Right lobe of liver (tissue), 6 donors: ENCODE measurements at regions not wholly inside any gene's neighbourhood (a gene's known extent, or its start where the extent isn't known, plus 50 kb on each side); places are given as distances from the start of the nearest gene placed in this dataset.

Experiments used
- ATAC-seq, 4 donors: fragments of 200-7000 bp; cut with Tn5 transposase; one replicate each; pipeline ENCODE4 v1.9.1; 2020; ENCODE audit warnings: mild to moderate bottlenecking in 4 of 4, moderate library complexity in 4 of 4
- DNase-seq, 3 donors: peaks; one replicate each; pipeline ENCODE4 v3.0.0-alpha.2; 2020
- H3K27ac ChIP-seq, 3 donors: fragments of 200-600 bp; one replicate each; pipeline ENCODE4 v1.8.0; 2022
- H3K27me3 ChIP-seq, 2 donors: fragments of 200-600 bp; one replicate each; pipeline ENCODE4 v1.8.0; 2022
- H3K36me3 ChIP-seq, 4 donors: fragments of 200-600 bp; sonication (generic) in 1 of 4; one replicate each; pipeline versions ENCODE4 v1.5.1 to v1.8.0; 2017 to 2022; ENCODE audit warnings: control low read depth in 1 of 4
- H3K4me1 ChIP-seq, 4 donors: fragments of 200-600 bp; sonication (generic) in 1 of 4; one replicate each; pipeline versions ENCODE4 v1.5.1 to v1.8.0; 2017 to 2022; ENCODE audit warnings: control low read depth in 1 of 4
- H3K4me3 ChIP-seq, 3 donors: fragments of 200-600 bp; one replicate each; pipeline ENCODE4 v1.8.0; 2022
- H3K9me3 ChIP-seq, 4 donors: fragments of 200-600 bp; sonication (generic) in 1 of 4; one replicate each; pipeline versions ENCODE4 v1.5.1 to v1.8.0; 2017 to 2022; ENCODE audit warnings: control low read depth in 1 of 4
- POLR2A ChIP-seq: fragments of 450-650 bp; IDR thresholded peaks from one replicate; pipeline ENCODE4 v1.6.1; 2017; ENCODE audit warnings: antibody characterized with exemption, mild to moderate bottlenecking
- WGBS: methylation state at CpG from one replicate; pipeline ENCODE4 v1.1.6; 2018; ENCODE audit warnings: low coverage, low lambda C conversion rate; ENCODE audit not compliant: insufficient coverage; ENCODE audit errors: missing lambda C conversion rate; 5-methylcytosine and 5-hydroxymethylcytosine counted together
- intact Hi-C, 2 donors: fragments of 100-400 bp; cut with DNase I; formaldehyde crosslinking; loops; one replicate each; pipeline versions ENCODE4 v1.11.2 to v1.14.1; 2022
- TF ChIP-seq, protein P1 (sequence below), 4 donors: fragments of 200-600 bp in 3 of 4; fragments of 450-650 bp in 1 of 4; IDR thresholded peaks; one replicate each; pipeline versions ENCODE4 v1.5.1 to v1.8.0; 2016 to 2022; ENCODE audit warnings: antibody characterized with exemption in 4 of 4, mild to moderate bottlenecking in 2 of 4
- donor health status: DM: no; HTN: yes; CAD: no.
- donor health status: DM: no; HTN: no; CAD: no.
- donor health status: DM: no; HTN: no; CAD: no.
- donor health status: DM: no; HTN: yes; CAD: no.
- donor health status: DM: no; HTN: yes; CAD: no.

DNA sequence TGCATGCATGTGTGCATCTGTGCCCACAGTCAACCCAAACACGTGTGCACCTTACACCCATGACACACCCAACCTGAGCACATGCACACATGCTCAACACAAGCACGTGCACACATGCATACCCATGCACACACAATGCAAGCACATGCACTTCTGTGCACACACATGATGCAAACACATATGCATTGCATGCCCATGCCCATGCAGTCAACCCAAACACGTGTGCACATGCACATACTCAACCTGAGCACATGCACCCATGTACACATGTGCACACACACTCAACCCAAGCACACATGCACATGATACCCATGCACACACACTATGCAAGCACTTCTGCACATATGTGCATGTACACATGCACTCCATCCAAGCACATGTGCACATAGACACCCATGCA, 84.5 kb upstream of the FAM20C start:
- TF ChIP-seq, protein P1, sequence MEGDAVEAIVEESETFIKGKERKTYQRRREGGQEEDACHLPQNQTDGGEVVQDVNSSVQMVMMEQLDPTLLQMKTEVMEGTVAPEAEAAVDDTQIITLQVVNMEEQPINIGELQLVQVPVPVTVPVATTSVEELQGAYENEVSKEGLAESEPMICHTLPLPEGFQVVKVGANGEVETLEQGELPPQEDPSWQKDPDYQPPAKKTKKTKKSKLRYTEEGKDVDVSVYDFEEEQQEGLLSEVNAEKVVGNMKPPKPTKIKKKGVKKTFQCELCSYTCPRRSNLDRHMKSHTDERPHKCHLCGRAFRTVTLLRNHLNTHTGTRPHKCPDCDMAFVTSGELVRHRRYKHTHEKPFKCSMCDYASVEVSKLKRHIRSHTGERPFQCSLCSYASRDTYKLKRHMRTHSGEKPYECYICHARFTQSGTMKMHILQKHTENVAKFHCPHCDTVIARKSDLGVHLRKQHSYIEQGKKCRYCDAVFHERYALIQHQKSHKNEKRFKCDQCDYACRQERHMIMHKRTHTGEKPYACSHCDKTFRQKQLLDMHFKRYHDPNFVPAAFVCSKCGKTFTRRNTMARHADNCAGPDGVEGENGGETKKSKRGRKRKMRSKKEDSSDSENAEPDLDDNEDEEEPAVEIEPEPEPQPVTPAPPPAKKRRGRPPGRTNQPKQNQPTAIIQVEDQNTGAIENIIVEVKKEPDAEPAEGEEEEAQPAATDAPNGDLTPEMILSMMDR (IDR thresholded peaks at IDR 0.05), result no peak
- TF ChIP-seq POLR2A, result no peak

DNA sequence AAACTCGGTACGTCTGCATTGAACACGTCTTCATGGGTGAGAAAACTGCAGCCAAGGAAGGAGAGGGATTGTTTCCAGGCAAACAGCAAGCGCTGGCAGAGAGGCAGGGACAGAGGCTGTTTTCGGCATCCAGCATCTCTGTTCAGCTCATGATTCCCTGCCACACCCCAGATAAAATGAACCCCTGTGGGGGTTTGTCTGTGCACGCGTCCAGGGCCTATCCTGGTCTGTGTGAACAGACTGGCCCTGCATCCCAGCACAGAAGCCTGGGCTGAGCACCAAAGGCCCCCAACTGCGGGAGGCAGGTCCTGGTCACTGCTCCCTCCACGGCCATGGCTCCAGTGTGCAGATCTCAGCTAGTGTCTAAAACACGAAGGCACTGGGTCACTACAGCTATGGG, 83.3 kb upstream of the FAM20C start:
- H3K27ac ChIP-seq, result no peak overlapping the region
- intact Hi-C loops, result no loop called here
- H3K4me3 ChIP-seq, result no peak overlapping the region
- no peak for DNase-seq
- no peak for ATAC-seq
- no peaks in the 10 kb centered on the region for H3K4me1 ChIP-seq
- peaks cover 0 to 2% (median 0%) of the 10 kb centered on the region in 4 donors for H3K9me3 ChIP-seq
- TF ChIP-seq POLR2A, result no peak
- TF ChIP-seq, protein P1 (IDR thresholded peaks at IDR 0.05), result no peak
- no peaks in the 10 kb centered on the region for H3K27me3 ChIP-seq
- 72% methylated on average over 5 of the region's 10 CpGs for WGBS
- no peaks in the 10 kb centered on the region for H3K36me3 ChIP-seq

More for the DNA sequence above, 84.5 kb upstream of the FAM20C start:
- no CpG with 5 or more reads among the region's 3 CpGs for WGBS
- ATAC-seq, result no peak
- peaks cover 0 to 2% (median 0%) of the 10 kb centered on the region in 4 donors for H3K9me3 ChIP-seq
- H3K27ac ChIP-seq, result no peak overlapping the region
- DNase-seq, result no peak
- H3K36me3 ChIP-seq, result no peaks in the 10 kb centered on the region
- intact Hi-C loops, result no loop called here
- H3K4me1 ChIP-seq, result no peaks in the 10 kb centered on the region
- H3K27me3 ChIP-seq, result no peaks in the 10 kb centered on the region
- H3K4me3 ChIP-seq, result no peak overlapping the region

DNA sequence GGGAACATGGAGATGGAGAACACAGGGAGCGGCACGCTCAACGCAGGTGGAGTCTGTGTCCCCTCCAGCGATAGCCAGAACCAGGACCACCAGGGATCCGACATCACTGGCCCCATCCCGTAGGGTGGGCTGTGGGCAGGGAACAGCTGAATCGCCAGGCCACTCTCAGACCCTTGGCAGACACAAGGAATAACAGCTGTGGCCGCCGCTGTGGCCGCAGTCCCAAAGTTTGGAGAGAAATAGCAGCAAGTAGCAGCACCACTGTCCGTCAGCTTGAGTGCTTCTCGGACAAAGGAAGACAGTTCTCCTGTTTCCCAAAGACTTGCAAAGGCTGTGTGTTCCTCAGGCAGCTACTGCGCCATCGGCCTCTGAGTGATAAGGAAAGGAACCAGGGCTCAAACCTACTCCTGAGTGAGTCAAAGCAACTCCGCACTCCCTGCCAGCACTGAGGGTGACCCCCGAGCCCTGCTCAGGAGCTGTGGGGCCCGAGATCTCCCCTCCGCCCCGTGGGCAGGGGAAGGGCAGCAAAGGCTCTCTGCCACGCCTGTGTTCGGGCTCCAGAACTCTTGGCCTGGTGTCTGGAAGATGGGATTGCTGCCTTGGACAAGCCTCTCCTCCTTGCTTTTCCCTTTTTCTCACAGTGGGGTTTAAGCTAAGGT, 82.3 kb upstream of the FAM20C start:
- Histone ChIP-seq H3K27me3 (no peaks in the 10 kb centered on the region), H3K36me3 (no peaks in the 10 kb centered on the region), H3K4me1 (no peaks in the 10 kb centered on the region), H3K27ac (no peak overlapping the region), H3K9me3 (peaks cover 0 to 6% (median 0%) of the 10 kb centered on the region in 4 donors), H3K4me3 (no peak overlapping the region)
- WGBS, result 81% methylated on average over 11 of the region's 21 CpGs
- DNase-seq (no peak), ATAC-seq (peak in 1 of 4 donors; percentile 30)
- intact Hi-C loops, result no loop called here
- TF ChIP-seq POLR2A, result no peak
- TF ChIP-seq, protein P1 (IDR thresholded peaks at IDR 0.05), result no peak

DNA sequence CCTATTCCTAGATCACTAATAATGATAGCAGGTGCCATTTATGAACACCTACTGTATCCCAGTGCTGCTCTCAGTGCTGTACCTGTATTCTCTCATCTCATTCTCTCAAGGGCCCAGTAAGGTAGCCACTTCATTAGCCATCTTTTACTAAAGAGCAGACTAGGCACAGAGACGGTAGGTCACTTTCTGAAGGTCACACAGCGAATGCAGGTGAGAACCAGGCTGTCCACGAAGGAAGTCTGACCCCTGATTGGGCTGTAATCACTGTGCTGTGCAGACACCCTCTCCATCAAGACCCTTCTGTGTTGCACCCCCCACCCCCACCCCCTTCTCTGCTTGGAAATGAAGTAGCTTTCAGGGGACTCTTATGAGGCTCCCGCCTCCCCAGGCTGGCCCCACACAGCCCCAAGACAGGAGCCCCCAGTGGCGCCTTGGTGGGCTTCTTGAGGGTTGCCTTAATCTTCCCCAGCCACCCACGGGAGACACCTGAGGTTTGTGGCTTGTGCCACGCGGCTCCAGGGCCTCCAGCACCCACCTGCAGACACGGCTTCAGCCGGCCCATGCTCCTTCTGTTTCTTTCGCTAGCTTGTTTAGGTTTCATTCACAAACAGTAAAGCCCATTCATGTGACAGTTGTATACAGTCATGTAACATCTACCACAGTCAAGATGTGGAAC, 81.7 kb upstream of the FAM20C start:
- no peak overlapping the region for H3K4me3 ChIP-seq
- no peaks in the 10 kb centered on the region for H3K36me3 ChIP-seq
- no peaks in the 10 kb centered on the region for H3K27me3 ChIP-seq
- DNase-seq, result no peak
- no peaks in the 10 kb centered on the region for H3K4me1 ChIP-seq
- no peak for TF ChIP-seq POLR2A
- TF ChIP-seq, protein P1 (IDR thresholded peaks at IDR 0.05), result no peak
- WGBS, result 71% methylated on average over 5 of the region's 11 CpGs
- H3K27ac ChIP-seq, result no peak overlapping the region
- intact Hi-C loops, result no loop called here
- no peak for ATAC-seq
- H3K9me3 ChIP-seq, result peaks cover 0 to 6% (median 0%) of the 10 kb centered on the region in 4 donors
